ENCODE measurements at regions not wholly inside any gene's neighbourhood (a gene's known extent, or its start where the extent isn't known, plus 50 kb on each side); places are given as distances from the start of the nearest gene placed in this dataset.

DNA sequence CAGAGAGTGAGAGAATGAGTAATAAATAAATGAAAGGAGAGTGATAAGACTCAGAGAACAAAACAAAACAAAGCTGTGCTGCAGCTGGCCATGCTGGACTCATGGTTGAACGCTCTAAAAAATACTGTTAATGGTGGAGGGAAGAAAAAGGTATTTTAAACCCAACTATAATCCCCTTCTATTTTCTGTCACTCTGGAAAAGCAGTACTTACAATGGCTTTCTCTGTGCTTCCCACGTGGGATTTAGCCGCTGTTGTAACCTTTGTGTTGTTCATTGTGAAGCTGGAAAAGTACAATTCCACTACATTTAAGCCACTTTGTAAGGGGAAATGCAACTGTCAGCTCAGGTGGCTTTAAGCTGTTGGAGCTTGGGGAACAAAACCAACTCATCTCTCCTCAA is 917.7 kb downstream of the IGSF11 start:
- Histone ChIP-seq H3K36me3 (ENCODE audit: control insufficient read depth, insufficient read depth, low read length) (no peaks in the 10 kb centered on the region), H3K9me3 (replicated peaks; ENCODE audit: control insufficient read depth, insufficient read depth, low read depth, low read length) (no peaks in the 10 kb centered on the region), H2AFZ (ENCODE audit: low read depth, low read length) (no peak overlapping the region), H3K27me3 (ENCODE audit: control insufficient read depth in 2 of 2, insufficient read depth in 2 of 2, low read length in 2 of 2) (no peaks in the 10 kb centered on the region), H4K20me1 (replicated peaks; ENCODE audit: control insufficient read depth, insufficient read depth, low read length) (no peaks in the 10 kb centered on the region), H3K9me1 (ENCODE audit: control insufficient read depth, insufficient read depth, low read length) (no peaks in the 10 kb centered on the region), H3K79me2 (ENCODE audit: control insufficient read depth, insufficient read depth, low read length) (no peaks in the 10 kb centered on the region), H3K4me2 (ENCODE audit: insufficient read depth, low read length) (no peak overlapping the region), H3K9ac (ENCODE audit: insufficient read depth in 1 of 2, low read depth in 2 of 2, low read length in 2 of 2) (no peak overlapping the region), H3K27ac (ENCODE audit: extremely low read depth, low read depth, low read length) (no peak overlapping the region), H3K4me3 (no peak overlapping the region), H3K4me1 (replicated peaks in 1 of 2; ENCODE audit: control insufficient read depth in 2 of 2, insufficient read depth in 2 of 2, low read length in 2 of 2) (no peaks in the 10 kb centered on the region)
- no peak for FAIRE-seq
- TF ChIP-seq, protein P1, sequence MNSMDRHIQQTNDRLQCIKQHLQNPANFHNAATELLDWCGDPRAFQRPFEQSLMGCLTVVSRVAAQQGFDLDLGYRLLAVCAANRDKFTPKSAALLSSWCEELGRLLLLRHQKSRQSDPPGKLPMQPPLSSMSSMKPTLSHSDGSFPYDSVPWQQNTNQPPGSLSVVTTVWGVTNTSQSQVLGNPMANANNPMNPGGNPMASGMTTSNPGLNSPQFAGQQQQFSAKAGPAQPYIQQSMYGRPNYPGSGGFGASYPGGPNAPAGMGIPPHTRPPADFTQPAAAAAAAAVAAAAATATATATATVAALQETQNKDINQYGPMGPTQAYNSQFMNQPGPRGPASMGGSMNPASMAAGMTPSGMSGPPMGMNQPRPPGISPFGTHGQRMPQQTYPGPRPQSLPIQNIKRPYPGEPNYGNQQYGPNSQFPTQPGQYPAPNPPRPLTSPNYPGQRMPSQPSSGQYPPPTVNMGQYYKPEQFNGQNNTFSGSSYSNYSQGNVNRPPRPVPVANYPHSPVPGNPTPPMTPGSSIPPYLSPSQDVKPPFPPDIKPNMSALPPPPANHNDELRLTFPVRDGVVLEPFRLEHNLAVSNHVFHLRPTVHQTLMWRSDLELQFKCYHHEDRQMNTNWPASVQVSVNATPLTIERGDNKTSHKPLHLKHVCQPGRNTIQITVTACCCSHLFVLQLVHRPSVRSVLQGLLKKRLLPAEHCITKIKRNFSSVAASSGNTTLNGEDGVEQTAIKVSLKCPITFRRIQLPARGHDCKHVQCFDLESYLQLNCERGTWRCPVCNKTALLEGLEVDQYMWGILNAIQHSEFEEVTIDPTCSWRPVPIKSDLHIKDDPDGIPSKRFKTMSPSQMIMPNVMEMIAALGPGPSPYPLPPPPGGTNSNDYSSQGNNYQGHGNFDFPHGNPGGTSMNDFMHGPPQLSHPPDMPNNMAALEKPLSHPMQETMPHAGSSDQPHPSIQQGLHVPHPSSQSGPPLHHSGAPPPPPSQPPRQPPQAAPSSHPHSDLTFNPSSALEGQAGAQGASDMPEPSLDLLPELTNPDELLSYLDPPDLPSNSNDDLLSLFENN (IDR thresholded peaks at IDR 0.05; ENCODE audit: low read depth in 2 of 2, low read length in 2 of 2), result no peak
- no peak for TF ChIP-seq HMG20B (CRISPR knock-in tag; IDR thresholded peaks at IDR 0.05)
- TF ChIP-seq, protein P2, sequence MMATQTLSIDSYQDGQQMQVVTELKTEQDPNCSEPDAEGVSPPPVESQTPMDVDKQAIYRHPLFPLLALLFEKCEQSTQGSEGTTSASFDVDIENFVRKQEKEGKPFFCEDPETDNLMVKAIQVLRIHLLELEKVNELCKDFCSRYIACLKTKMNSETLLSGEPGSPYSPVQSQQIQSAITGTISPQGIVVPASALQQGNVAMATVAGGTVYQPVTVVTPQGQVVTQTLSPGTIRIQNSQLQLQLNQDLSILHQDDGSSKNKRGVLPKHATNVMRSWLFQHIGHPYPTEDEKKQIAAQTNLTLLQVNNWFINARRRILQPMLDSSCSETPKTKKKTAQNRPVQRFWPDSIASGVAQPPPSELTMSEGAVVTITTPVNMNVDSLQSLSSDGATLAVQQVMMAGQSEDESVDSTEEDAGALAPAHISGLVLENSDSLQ (IDR thresholded peaks at IDR 0.05), result no peak
- TF ChIP-seq TCF3 (CRISPR knock-in tag; IDR thresholded peaks at IDR 0.05), result no peak
- TF ChIP-seq ZNF717 (CRISPR knock-in tag; IDR thresholded peaks at IDR 0.05), result no peak
- TF ChIP-seq HNRNPL (IDR thresholded peaks at IDR 0.05; ENCODE audit: low read depth, low read length), result no peak
- TF ChIP-seq TFAM (CRISPR knock-in tag; conservative IDR thresholded peaks at IDR 0.05), result no peak
- TF ChIP-seq SAP30 (IDR thresholded peaks at IDR 0.05; ENCODE audit: borderline replicate concordance, insufficient read depth, low read depth, low read length, poor library complexity, severe bottlenecking), result no peak
- no peak for TF ChIP-seq SMARCA5 (IDR thresholded peaks at IDR 0.05)
- no peak for TF ChIP-seq SRSF7 (optimal IDR thresholded peaks at IDR 0.05; ENCODE audit: low read depth, low read length)
- TF ChIP-seq CHD1 (IDR thresholded peaks at IDR 0.05; ENCODE audit: low read length), result no peak
- TF ChIP-seq PCBP1 (IDR thresholded peaks at IDR 0.05; ENCODE audit: low read depth, low read length, poor library complexity, severe bottlenecking), result no peak
- TF ChIP-seq, protein P3, sequence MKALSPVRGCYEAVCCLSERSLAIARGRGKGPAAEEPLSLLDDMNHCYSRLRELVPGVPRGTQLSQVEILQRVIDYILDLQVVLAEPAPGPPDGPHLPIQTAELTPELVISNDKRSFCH (CRISPR knock-in tag; IDR thresholded peaks at IDR 0.05), result no peak
- TF ChIP-seq, protein P3 (tag; IDR thresholded peaks at IDR 0.05), result no peak
- TF ChIP-seq MAFF (IDR thresholded peaks at IDR 0.05; ENCODE audit: low read length), result no peak
- TF ChIP-seq MAFG (tag; conservative IDR thresholded peaks at IDR 0.05), result no peak
- TF ChIP-seq ZNF507 (tag; conservative IDR thresholded peaks at IDR 0.05), result no peak
- TF ChIP-seq HDAC1 (IDR thresholded peaks at IDR 0.05), result no peak
- ChIA-PET POLR2A (no interaction called here), CTCF (ENCODE audit: low intra/inter-chr PET ratio) (no interaction called here)
- ATAC-seq, result no peak
- WGBS (ENCODE audit: insufficient coverage, low coverage, missing lambda C conversion rate), result 0% methylated on average over 3 of the region's 3 CpGs
- in situ Hi-C loops (cut with MboI), result no loop called here
- intact Hi-C loops (cut with micrococcal nuclease), result no loop called here
- DNase-seq (ENCODE audit: extremely low read depth in 1 of 4, low spot score in 3 of 4), result no peak
- no TSS peak for BruUV-seq (replicated peaks)

Data from K562 (cell line).